ENCODE measurements at regions not wholly inside any gene's neighbourhood (a gene's known extent, or its start where the extent isn't known, plus 50 kb on each side); places are given as distances from the start of the nearest gene placed in this dataset.
"Not testable (repeated sequence)": the region's sequence is repeated elsewhere in the genome, so short reads cannot be mapped to it uniquely, and the experiment has no call there.

- DNase-seq (ENCODE audit: low spot score in 2 of 2); H3K4me1 Mint-ChIP-seq; H3K27ac Mint-ChIP-seq; ATAC-seq; H3K4me3 Mint-ChIP-seq; H3K36me3 Mint-ChIP-seq; H3K9me3 Mint-ChIP-seq: not testable (repeated sequence)
These were observed 778.1 kb downstream of the DIPK2A start for GRCh38 chr3:144749536-144750253.

DNA sequence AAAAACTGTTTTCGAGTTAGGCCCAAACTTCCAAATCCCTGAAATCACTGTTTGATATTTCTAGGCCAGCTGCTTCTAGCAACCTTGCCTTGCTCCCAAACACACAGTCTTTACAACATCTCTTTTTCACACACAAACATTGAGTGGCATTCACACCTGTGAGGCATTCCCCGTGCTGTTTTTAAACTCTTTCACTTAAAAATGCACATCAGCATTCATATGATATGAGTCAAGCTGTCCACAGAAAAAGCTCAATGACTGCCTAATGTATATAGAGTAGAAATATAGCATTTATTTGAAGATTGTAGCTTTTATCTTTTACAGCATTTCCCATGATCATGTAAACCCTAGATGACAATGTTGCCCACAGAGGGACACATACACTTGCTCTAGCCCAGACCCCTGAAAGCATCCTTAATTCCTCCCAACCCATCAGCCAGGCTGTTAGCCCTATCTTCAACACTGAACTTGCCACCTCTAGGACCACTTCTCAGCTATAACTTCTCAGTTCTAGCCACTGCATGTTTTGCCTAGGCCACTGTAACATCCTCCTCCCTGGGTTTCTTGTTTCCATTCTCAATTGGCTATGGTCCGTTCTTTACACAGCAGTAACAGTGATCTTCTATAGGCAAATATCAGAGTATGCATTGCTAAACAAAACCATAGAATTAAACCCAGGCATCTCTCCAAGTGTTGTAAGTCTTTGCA lies 782.6 kb downstream of the DIPK2A start:
- Mint-ChIP-seq H3K36me3 (no peaks in the 10 kb centered on the region), H3K4me3 (no peak overlapping the region), H3K4me1 (no peaks in the 10 kb centered on the region), H3K9me3 (peaks cover 3% of the 10 kb centered on the region), H3K27ac (no peak overlapping the region)
- DNase-seq (ENCODE audit: low spot score in 2 of 2) (no peak), ATAC-seq (no peak)

- Mint-ChIP-seq H3K4me3 (no peak overlapping the region), H3K4me1 (no peaks in the 10 kb centered on the region), H3K27ac (no peak overlapping the region), H3K9me3 (peaks cover 3% of the 10 kb centered on the region), H3K36me3 (no peaks in the 10 kb centered on the region)
- ATAC-seq (peak; percentile 13), DNase-seq (ENCODE audit: low spot score in 2 of 2) (no peak)
These were observed 785.2 kb downstream of the DIPK2A start for GRCh38 chr3:144756704-144757440.

GRCh38 chr3:144760831-144761230 lies 789.2 kb downstream of the DIPK2A start:
- Mint-ChIP-seq H3K36me3 (no peaks in the 10 kb centered on the region), H3K9me3 (no peaks in the 10 kb centered on the region), H3K4me1 (no peaks in the 10 kb centered on the region), H3K4me3 (no peak overlapping the region), H3K27ac (no peak overlapping the region)
- ATAC-seq (no peak), DNase-seq (ENCODE audit: low spot score in 2 of 2) (no peak)

GRCh38 chr3:144762091-144762490 lies 790.5 kb downstream of the DIPK2A start:
- no peak overlapping the region for H3K27ac Mint-ChIP-seq
- no peaks in the 10 kb centered on the region for H3K4me1 Mint-ChIP-seq
- ATAC-seq: no peak
- no peak for DNase-seq (ENCODE audit: low spot score in 2 of 2)
- H3K4me3 Mint-ChIP-seq: no peak overlapping the region
- no peaks in the 10 kb centered on the region for H3K36me3 Mint-ChIP-seq
- H3K9me3 Mint-ChIP-seq: no peaks in the 10 kb centered on the region

DNA sequence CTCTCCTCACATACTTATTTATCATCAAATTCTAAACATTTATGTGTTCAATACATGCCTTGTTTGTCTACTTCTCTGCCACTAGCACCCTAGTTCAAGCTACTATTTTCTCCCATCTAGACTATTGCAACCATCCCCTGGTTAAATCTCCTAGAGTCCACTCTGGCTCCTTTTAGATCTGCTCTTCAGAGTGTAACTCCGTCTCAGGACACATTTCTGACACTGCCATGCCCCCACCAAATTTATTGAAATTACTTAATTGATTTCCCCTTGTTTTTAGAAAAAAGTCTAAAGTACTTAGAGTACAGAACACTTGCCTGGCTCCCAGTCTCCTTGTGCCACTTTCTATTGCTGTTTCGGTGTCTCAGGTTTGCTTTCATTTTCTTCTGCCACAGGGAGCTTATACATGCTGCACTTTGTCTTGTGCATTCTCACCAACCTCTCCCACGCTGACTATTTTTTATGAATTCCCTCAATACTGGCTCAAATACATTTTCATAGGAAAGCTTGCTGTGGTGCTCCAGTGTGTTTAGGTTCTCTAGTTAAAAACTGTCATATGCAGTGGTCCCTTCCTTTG lies 792.3 kb downstream of the DIPK2A start:
- no peak for DNase-seq (ENCODE audit: low spot score in 2 of 2)
- peak; percentile 24 for ATAC-seq
- Mint-ChIP-seq H3K4me3 (no peak overlapping the region), H3K4me1 (no peaks in the 10 kb centered on the region), H3K9me3 (no peaks in the 10 kb centered on the region), H3K27ac (no peak overlapping the region), H3K36me3 (no peaks in the 10 kb centered on the region)

- H3K4me3 Mint-ChIP-seq: no peak overlapping the region
- H3K4me1 Mint-ChIP-seq: no peaks in the 10 kb centered on the region
- no peaks in the 10 kb centered on the region for H3K9me3 Mint-ChIP-seq
- no peak overlapping the region for H3K27ac Mint-ChIP-seq
- ATAC-seq (no peak), DNase-seq (ENCODE audit: low spot score in 2 of 2) (no peak)
- no peaks in the 10 kb centered on the region for H3K36me3 Mint-ChIP-seq
These were observed 798.7 kb downstream of the DIPK2A start for GRCh38 chr3:144770281-144770680.

GRCh38 chr3:144770915-144771351 lies 799.3 kb downstream of the DIPK2A start:
- Mint-ChIP-seq H3K4me1 (no peaks in the 10 kb centered on the region), H3K36me3 (no peaks in the 10 kb centered on the region), H3K27ac (no peak overlapping the region), H3K9me3 (no peaks in the 10 kb centered on the region), H3K4me3 (no peak overlapping the region)
- DNase-seq (ENCODE audit: low spot score in 2 of 2) (no peak), ATAC-seq (no peak)

GRCh38 chr3:144771381-144771870 lies 799.8 kb downstream of the DIPK2A start:
- H3K27ac Mint-ChIP-seq: no peak overlapping the region
- no peaks in the 10 kb centered on the region for H3K36me3 Mint-ChIP-seq
- DNase-seq (ENCODE audit: low spot score in 2 of 2): no peak

GRCh38 chr3:144772372-144772771 lies 800.7 kb downstream of the DIPK2A start:
- Mint-ChIP-seq H3K9me3 (peaks cover 3% of the 10 kb centered on the region), H3K4me1 (no peaks in the 10 kb centered on the region), H3K36me3 (no peaks in the 10 kb centered on the region), H3K4me3 (no peak overlapping the region), H3K27ac (no peak overlapping the region)
- no peak for ATAC-seq
- DNase-seq (ENCODE audit: low spot score in 2 of 2): no peak

More at GRCh38 chr3:144771381-144771870, 799.8 kb downstream of the DIPK2A start:
- ATAC-seq: no peak
- Mint-ChIP-seq H3K4me3 (no peak overlapping the region), H3K9me3 (peaks cover 2% of the 10 kb centered on the region), H3K4me1 (no peaks in the 10 kb centered on the region)

DNA sequence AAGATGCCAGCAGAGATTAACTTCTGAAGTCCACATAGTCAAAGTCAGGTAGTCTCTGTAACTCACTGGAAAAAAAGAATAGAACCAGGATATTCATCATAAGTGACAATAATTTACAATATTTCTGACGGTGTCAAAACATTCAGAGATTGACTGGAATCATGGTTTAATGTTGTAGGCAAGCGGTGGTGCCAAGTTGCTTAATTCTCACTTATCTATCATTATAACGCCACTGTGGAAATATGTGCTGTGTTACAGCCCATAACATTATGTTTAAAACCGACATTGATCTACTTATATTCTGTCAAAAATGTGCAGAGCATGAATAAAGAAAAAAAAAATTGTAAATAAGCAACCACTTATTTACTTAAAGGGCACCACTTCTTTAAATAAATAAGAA lies 801.7 kb downstream of the DIPK2A start:
- DNase-seq (ENCODE audit: low spot score in 2 of 2): no peak
- Mint-ChIP-seq H3K4me1 (no peaks in the 10 kb centered on the region), H3K36me3 (no peaks in the 10 kb centered on the region), H3K4me3 (no peak overlapping the region), H3K9me3 (peaks cover 3% of the 10 kb centered on the region), H3K27ac (no peak overlapping the region)
- ATAC-seq: no peak

- H3K27ac Mint-ChIP-seq: no peak overlapping the region
- no peak for ATAC-seq
- H3K36me3 Mint-ChIP-seq: no peaks in the 10 kb centered on the region
- no peaks in the 10 kb centered on the region for H3K4me1 Mint-ChIP-seq
- H3K4me3 Mint-ChIP-seq: no peak overlapping the region
- DNase-seq (ENCODE audit: low spot score in 2 of 2): no peak
- H3K9me3 Mint-ChIP-seq: peaks cover 3% of the 10 kb centered on the region
These were observed 803.3 kb downstream of the DIPK2A start for GRCh38 chr3:144774897-144775296.

GRCh38 chr3:144775551-144775950 lies 803.9 kb downstream of the DIPK2A start:
- H3K4me1 Mint-ChIP-seq: no peaks in the 10 kb centered on the region
- H3K36me3 Mint-ChIP-seq: no peaks in the 10 kb centered on the region
- no peak overlapping the region for H3K4me3 Mint-ChIP-seq

GRCh38 chr3:144777906-144778305 lies 806.3 kb downstream of the DIPK2A start:
- peaks cover 3% of the 10 kb centered on the region for H3K9me3 Mint-ChIP-seq
- no peak for ATAC-seq
- H3K36me3 Mint-ChIP-seq: no peaks in the 10 kb centered on the region

More at GRCh38 chr3:144775551-144775950, 803.9 kb downstream of the DIPK2A start:
- Mint-ChIP-seq H3K27ac (no peak overlapping the region), H3K9me3 (peaks cover 3% of the 10 kb centered on the region)
- DNase-seq (ENCODE audit: low spot score in 2 of 2) (no peak), ATAC-seq (no peak)

GRCh38 chr3:144791034-144791433 lies 819.4 kb downstream of the DIPK2A start:
- no peak overlapping the region for H3K4me3 Mint-ChIP-seq
- H3K36me3 Mint-ChIP-seq: no peaks in the 10 kb centered on the region
- no peak for ATAC-seq
- H3K9me3 Mint-ChIP-seq: peaks cover 6% of the 10 kb centered on the region
- no peak overlapping the region for H3K27ac Mint-ChIP-seq
- no peaks in the 10 kb centered on the region for H3K4me1 Mint-ChIP-seq
- no peak for DNase-seq (ENCODE audit: low spot score in 2 of 2)

More at GRCh38 chr3:144777906-144778305, 806.3 kb downstream of the DIPK2A start:
- no peaks in the 10 kb centered on the region for H3K4me1 Mint-ChIP-seq
- DNase-seq (ENCODE audit: low spot score in 2 of 2): no peak
- H3K27ac Mint-ChIP-seq: no peak overlapping the region
- no peak overlapping the region for H3K4me3 Mint-ChIP-seq

Measured in stimulated activated effector memory CD8-positive, alpha-beta T cell treated with anti-CD3 and anti-CD28 coated beads, Interleukin-12 subunit alpha, Interleukin-12 subunit beta, amount 100 ng/mL, for 72 hours (primary cell).